A549 (cell line): ENCODE measurements at regions not wholly inside any gene's neighbourhood (a gene's known extent, or its start where the extent isn't known, plus 50 kb on each side); places are given as distances from the start of the nearest gene placed in this dataset.

ENCODE experiments used
- ATAC-seq, 2 experiments: fragments of 200-7000 bp in 1 of 2; fragments of >200 bp in 1 of 2; cut with Nextera tagmentation in 1 of 2; cut with Tn5 transposase in 1 of 2; 3 replicates each; pipeline versions ENCODE4 v1.8.0 to v1.9.1; 2018 to 2020; ENCODE audit warnings: mild to moderate bottlenecking in 1 of 2, moderate library complexity in 1 of 2
- CTCF ChIA-PET: fragments of 300-600 bp; sonication (Branson Sonifier 250); formaldehyde crosslinking; extraction: SDS; loops from one replicate; lab custom pipeline; 2021; ENCODE audit warnings: antibody characterized with exemption, inconsistent platforms; lab: Yijun Ruan, JAX
- POLR2A ChIA-PET: fragments of 350-600 bp; formaldehyde crosslinking; extraction: SDS; loops from one replicate; lab custom pipeline; 2021; ENCODE audit warnings: antibody characterized with exemption, inconsistent platforms; lab: Yijun Ruan, JAX
- DNase-seq, 2 experiments: peaks; one replicate each; pipeline versions ENCODE4 v3.0.0 to v3.0.0-alpha.2; 2011 to 2016; ENCODE audit warnings: low read depth in 1 of 2, low spot score in 1 of 2
- FAIRE-seq: peaks from 2 replicates; lab custom pipeline; 2011; peaks lifted over from hg19 to GRCh38; lab: Jason Lieb, UNC
- H3K27ac ChIP-seq, 2 experiments: fragments of >200 bp; sonication (Bioruptor Twin); formaldehyde crosslinking; 3 replicates each; pipeline ENCODE4 v1.5.1; 2016 to 2017
- H3K4me1 ChIP-seq: fragments of >200 bp; sonication (Bioruptor Twin); formaldehyde crosslinking; 3 replicates; pipeline ENCODE4 v1.6.1; 2016
- H3K4me2 ChIP-seq: fragments of >200 bp; sonication (Bioruptor Twin); formaldehyde crosslinking; 3 replicates; pipeline ENCODE4 v1.6.1; 2016
- H3K4me3 ChIP-seq: fragments of >200 bp; sonication (Bioruptor Twin); formaldehyde crosslinking; 3 replicates; pipeline ENCODE4 v1.5.1; 2016
- H3K9me3 ChIP-seq: fragments of >200 bp; sonication (Bioruptor Twin); formaldehyde crosslinking; 3 replicates; pipeline ENCODE4 v1.6.1; 2016
- CEBPB ChIP-seq, 2 experiments: fragments of >200 bp in 1 of 2; sonication (Bioruptor Twin) in 1 of 2; formaldehyde crosslinking in 1 of 2; IDR thresholded peaks; 2 replicates each; pipeline ENCODE4 v1.6.1; 2012 to 2016
- GATA3 ChIP-seq: IDR thresholded peaks from 2 replicates; pipeline ENCODE4 v1.6.1; 2012; ENCODE audit warnings: borderline replicate concordance
- HDAC2 ChIP-seq: fragments of 200-600 bp; sonication (generic); IDR thresholded peaks from 2 replicates; pipeline ENCODE4 v1.6.1; 2016
- HOXB5 ChIP-seq: fragments of 250-450 bp; sonication (Bioruptor Pico); IDR thresholded peaks from 2 replicates; pipeline ENCODE4 v1.5.0; 2020; ENCODE audit warnings: mild to moderate bottlenecking, moderate library complexity
- JUNB ChIP-seq: fragments of >200 bp; sonication (Bioruptor Twin); formaldehyde crosslinking; IDR thresholded peaks from 2 replicates; pipeline ENCODE4 v1.6.1; 2016
- KDM1A ChIP-seq: fragments of 200-600 bp; sonication (generic); IDR thresholded peaks from 2 replicates; pipeline ENCODE4 v1.6.1; 2016; ENCODE audit warnings: low read depth, mild to moderate bottlenecking
- NFE2L2 ChIP-seq: fragments of 150-350 bp; conservative IDR thresholded peaks from 2 replicates; pipeline ENCODE4 v1.6.1; 2014; ENCODE audit warnings: low read length
- NPAS2 ChIP-seq: fragments of 250-450 bp; sonication (Bioruptor Pico); IDR thresholded peaks from 2 replicates; pipeline ENCODE4 v1.8.0; 2022; ENCODE audit warnings: mild to moderate bottlenecking, moderate library complexity, borderline replicate concordance
- POLR2A ChIP-seq: IDR thresholded peaks from 2 replicates; pipeline ENCODE4 v1.6.1; 2012; ENCODE audit warnings: mild to moderate bottlenecking, low read length
- POLR2AphosphoS2 ChIP-seq: conservative IDR thresholded peaks from 2 replicates; pipeline ENCODE4 v1.6.1; 2012; ENCODE audit warnings: low read length, improper control_type of control experiment, inconsistent platforms
- RAD21 ChIP-seq, 2 experiments: fragments of >200 bp in 1 of 2; sonication (Bioruptor Twin) in 1 of 2; formaldehyde crosslinking in 1 of 2; IDR thresholded peaks in 1 of 2; conservative IDR thresholded peaks in 1 of 2; 2 replicates in 1 of 2; 3 replicates in 1 of 2; pipeline ENCODE4 v1.6.1; 2012 to 2018; ENCODE audit warnings: inconsistent platforms in 1 of 2
- RCOR1 ChIP-seq: fragments of 150-350 bp; IDR thresholded peaks from 2 replicates; pipeline ENCODE4 v1.6.1; 2014; ENCODE audit warnings: antibody characterized with exemption, low read length, low read depth
- RFX5 ChIP-seq: fragments of 450-650 bp; IDR thresholded peaks from 2 replicates; pipeline ENCODE4 v1.7.1; 2014; ENCODE audit warnings: antibody characterized with exemption, mild to moderate bottlenecking, moderate library complexity
- RNF2 ChIP-seq: fragments of 200-600 bp; sonication (generic); IDR thresholded peaks from 2 replicates; pipeline ENCODE4 v1.6.1; 2016; ENCODE audit warnings: low read depth, mild to moderate bottlenecking, antibody characterized with exemption, moderate library complexity, borderline replicate concordance
- SMC3 ChIP-seq: fragments of >200 bp; sonication (Bioruptor Twin); formaldehyde crosslinking; IDR thresholded peaks from 3 replicates; pipeline ENCODE4 v1.6.1; 2018; ENCODE audit warnings: inconsistent platforms
- SREBF2 ChIP-seq: fragments of 450-650 bp; IDR thresholded peaks from 2 replicates; pipeline ENCODE4 v1.6.1; 2014; ENCODE audit warnings: mild to moderate bottlenecking, moderate library complexity
- ZFP36 ChIP-seq: fragments of 450-650 bp; IDR thresholded peaks from 2 replicates; pipeline ENCODE4 v1.6.1; 2014; ENCODE audit warnings: borderline replicate concordance; ENCODE audit not compliant: partially characterized antibody
- WGBS: methylation state at CpG from one replicate; pipeline ENCODE4 v1.1.6; 2017; ENCODE audit errors: missing lambda C conversion rate; 5-methylcytosine and 5-hydroxymethylcytosine counted together
- TF ChIP-seq, protein P1 (sequence below): fragments of 250-450 bp; sonication (Bioruptor Pico); IDR thresholded peaks from 2 replicates; pipeline ENCODE4 v1.5.0; 2021; ENCODE audit warnings: mild to moderate bottlenecking, moderate library complexity, borderline replicate concordance
- TF ChIP-seq, protein P2 (sequence below): fragments of 150-350 bp; IDR thresholded peaks from 2 replicates; pipeline ENCODE4 v1.6.1; 2014; ENCODE audit warnings: low read depth, mild to moderate bottlenecking, low read length
- TF ChIP-seq, protein P3 (sequence below): fragments of >200 bp; sonication (Bioruptor Twin); formaldehyde crosslinking; IDR thresholded peaks from 3 replicates; pipeline ENCODE4 v1.5.1; 2016
- TF ChIP-seq, protein P4 (sequence below): IDR thresholded peaks from 2 replicates; pipeline ENCODE4 v1.6.1; 2012

GRCh38 chr3:34256791-34257190 is 458.4 kb downstream of the PDCD6IP start:
- Histone ChIP-seq H3K9me3 (no peaks in the 10 kb centered on the region), H3K4me3 (no peak overlapping the region)
- no peak for ATAC-seq
- FAIRE-seq, result no peak
- TF ChIP-seq CEBPB (IDR thresholded peaks at IDR 0.05) (no peak), RAD21 (conservative IDR thresholded peaks at IDR 0.05 in 1 of 2, IDR thresholded peaks at IDR 0.05 in 1 of 2) (no peak), POLR2AphosphoS2 (no peak), KDM1A (no peak), GATA3 (no peak), SMC3 (no peak)
- TF ChIP-seq, protein P1, sequence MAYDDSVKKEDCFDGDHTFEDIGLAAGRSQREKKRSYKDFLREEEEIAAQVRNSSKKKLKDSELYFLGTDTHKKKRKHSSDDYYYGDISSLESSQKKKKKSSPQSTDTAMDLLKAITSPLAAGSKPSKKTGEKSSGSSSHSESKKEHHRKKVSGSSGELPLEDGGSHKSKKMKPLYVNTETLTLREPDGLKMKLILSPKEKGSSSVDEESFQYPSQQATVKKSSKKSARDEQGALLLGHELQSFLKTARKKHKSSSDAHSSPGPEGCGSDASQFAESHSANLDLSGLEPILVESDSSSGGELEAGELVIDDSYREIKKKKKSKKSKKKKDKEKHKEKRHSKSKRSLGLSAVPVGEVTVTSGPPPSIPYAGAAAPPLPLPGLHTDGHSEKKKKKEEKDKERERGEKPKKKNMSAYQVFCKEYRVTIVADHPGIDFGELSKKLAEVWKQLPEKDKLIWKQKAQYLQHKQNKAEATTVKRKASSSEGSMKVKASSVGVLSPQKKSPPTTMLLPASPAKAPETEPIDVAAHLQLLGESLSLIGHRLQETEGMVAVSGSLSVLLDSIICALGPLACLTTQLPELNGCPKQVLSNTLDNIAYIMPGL, result no peak
- TF ChIP-seq, all 56 proteins: peak for 0
- no peak overlapping the region for H3K27ac ChIP-seq
- DNase-seq, result no peak
- H3K4me1 ChIP-seq, result no peaks in the 10 kb centered on the region
- WGBS, result 29% methylated on average over 2 of the region's 2 CpGs
- CTCF ChIA-PET, result no interaction called here
- no peak overlapping the region for H3K4me2 ChIP-seq
- POLR2A ChIA-PET, result no interaction called here

- no peak for ATAC-seq
Observed at GRCh38 chr3:34258271-34258998, 460.0 kb downstream of the PDCD6IP start.

DNA sequence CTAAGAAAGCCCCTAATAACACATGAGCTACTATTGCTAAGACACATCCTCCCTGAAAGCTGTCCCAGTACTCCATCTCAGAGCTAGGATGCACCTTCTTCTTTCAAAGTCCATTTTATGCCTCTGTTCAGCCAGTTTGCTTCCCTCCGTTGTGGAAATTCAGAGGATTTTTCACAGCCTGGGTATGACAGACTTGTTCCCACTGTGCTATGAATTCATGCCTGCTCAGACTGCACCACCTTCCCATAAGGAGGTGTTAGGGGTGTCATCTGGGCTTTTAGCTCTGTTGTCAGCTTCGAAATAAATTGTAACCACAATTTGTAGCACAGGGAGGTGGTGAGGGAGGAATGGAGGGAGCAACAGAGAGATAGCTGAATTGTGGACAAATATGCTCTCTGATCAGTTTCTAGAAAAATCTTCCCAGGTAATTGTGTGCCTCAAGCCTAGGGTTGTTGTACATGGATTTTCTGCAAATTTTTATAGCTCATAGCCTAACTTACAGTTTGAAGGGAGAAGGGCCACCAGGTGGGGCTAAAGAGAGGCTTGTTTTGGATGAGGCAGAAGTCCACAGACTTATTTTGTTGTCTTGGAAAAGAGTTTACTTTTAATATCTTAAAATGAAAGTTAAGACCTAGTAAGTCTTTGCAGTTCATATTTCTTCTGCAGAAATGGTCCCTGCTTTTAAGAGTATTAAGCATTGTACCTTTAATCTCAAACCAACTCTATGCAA is 462.0 kb downstream of the PDCD6IP start:
- FAIRE-seq, result no peak
- 100% methylated on average over 2 of the region's 2 CpGs for WGBS
- no peak overlapping the region for H3K27ac ChIP-seq
- peak; percentile 44 to 54 for DNase-seq
- CTCF ChIA-PET, result interaction anchor here (0.7 to 3.0 kb wide), 21 partner anchors 8 to 1686 kb away, joined by 3 to 18 read pairs (median 3); no protein-coding TSS in a partner anchor
- peaks cover 3% of the 10 kb centered on the region; the same call in 1 of the 3 replicates for H3K4me1 ChIP-seq
- H3K4me3 ChIP-seq, result no peak overlapping the region
- H3K9me3 ChIP-seq, result no peaks in the 10 kb centered on the region
- POLR2A ChIA-PET, result no interaction called here
- no peak overlapping the region for H3K4me2 ChIP-seq
- ATAC-seq, result peak; percentile 81 to 90
- TF ChIP-seq RNF2 (no peak), HOXB5 (CRISPR knock-in tag) (no peak), RFX5 (no peak), SMC3 (peak; percentile 61), RAD21 (conservative IDR thresholded peaks at IDR 0.05 in 1 of 2, IDR thresholded peaks at IDR 0.05 in 1 of 2) (peak; percentile 51 to 61; a peak in 4 of 5 replicates), POLR2A (no peak), ZFP36 (no peak)
- TF ChIP-seq, protein P2, sequence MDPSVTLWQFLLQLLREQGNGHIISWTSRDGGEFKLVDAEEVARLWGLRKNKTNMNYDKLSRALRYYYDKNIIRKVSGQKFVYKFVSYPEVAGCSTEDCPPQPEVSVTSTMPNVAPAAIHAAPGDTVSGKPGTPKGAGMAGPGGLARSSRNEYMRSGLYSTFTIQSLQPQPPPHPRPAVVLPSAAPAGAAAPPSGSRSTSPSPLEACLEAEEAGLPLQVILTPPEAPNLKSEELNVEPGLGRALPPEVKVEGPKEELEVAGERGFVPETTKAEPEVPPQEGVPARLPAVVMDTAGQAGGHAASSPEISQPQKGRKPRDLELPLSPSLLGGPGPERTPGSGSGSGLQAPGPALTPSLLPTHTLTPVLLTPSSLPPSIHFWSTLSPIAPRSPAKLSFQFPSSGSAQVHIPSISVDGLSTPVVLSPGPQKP, result no peak
- TF ChIP-seq, protein P3, sequence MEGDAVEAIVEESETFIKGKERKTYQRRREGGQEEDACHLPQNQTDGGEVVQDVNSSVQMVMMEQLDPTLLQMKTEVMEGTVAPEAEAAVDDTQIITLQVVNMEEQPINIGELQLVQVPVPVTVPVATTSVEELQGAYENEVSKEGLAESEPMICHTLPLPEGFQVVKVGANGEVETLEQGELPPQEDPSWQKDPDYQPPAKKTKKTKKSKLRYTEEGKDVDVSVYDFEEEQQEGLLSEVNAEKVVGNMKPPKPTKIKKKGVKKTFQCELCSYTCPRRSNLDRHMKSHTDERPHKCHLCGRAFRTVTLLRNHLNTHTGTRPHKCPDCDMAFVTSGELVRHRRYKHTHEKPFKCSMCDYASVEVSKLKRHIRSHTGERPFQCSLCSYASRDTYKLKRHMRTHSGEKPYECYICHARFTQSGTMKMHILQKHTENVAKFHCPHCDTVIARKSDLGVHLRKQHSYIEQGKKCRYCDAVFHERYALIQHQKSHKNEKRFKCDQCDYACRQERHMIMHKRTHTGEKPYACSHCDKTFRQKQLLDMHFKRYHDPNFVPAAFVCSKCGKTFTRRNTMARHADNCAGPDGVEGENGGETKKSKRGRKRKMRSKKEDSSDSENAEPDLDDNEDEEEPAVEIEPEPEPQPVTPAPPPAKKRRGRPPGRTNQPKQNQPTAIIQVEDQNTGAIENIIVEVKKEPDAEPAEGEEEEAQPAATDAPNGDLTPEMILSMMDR, result peak; percentile 62
- TF ChIP-seq, protein P4, sequence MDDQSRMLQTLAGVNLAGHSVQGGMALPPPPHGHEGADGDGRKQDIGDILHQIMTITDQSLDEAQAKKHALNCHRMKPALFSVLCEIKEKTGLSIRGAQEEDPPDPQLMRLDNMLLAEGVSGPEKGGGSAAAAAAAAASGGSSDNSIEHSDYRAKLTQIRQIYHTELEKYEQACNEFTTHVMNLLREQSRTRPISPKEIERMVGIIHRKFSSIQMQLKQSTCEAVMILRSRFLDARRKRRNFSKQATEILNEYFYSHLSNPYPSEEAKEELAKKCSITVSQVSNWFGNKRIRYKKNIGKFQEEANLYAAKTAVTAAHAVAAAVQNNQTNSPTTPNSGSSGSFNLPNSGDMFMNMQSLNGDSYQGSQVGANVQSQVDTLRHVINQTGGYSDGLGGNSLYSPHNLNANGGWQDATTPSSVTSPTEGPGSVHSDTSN, result no peak

More at GRCh38 chr3:34258271-34258998, 460.0 kb downstream of the PDCD6IP start:
- FAIRE-seq (no peak), DNase-seq (no peak)
- no peak for TF ChIP-seq NPAS2 (CRISPR knock-in tag)
- TF ChIP-seq NFE2L2, result no peak
- no peak for TF ChIP-seq KDM1A
- TF ChIP-seq JUNB, result no peak
- TF ChIP-seq SREBF2, result no peak
- TF ChIP-seq RCOR1, result no peak
- no peak for TF ChIP-seq HDAC2
- TF ChIP-seq, protein P3, result no peak
- CTCF ChIA-PET, result interaction anchor here (0.9 to 3.0 kb wide), 6 partner anchors 11 to 1651 kb away, joined by 3 to 18 read pairs (median 7); no protein-coding TSS in a partner anchor
- Histone ChIP-seq H3K4me2 (no peak overlapping the region), H3K27ac (no peak overlapping the region), H3K9me3 (no peaks in the 10 kb centered on the region), H3K4me1 (peaks cover 3% of the 10 kb centered on the region; the same call in 1 of the 3 replicates), H3K4me3 (no peak overlapping the region)
- 50% methylated on average over 2 of the region's 2 CpGs for WGBS
- POLR2A ChIA-PET, result no interaction called here
